GM13976 (cell line): ENCODE measurements at regions not wholly inside any gene's neighbourhood (a gene's known extent, or its start where the extent isn't known, plus 50 kb on each side); places are given as distances from the start of the nearest gene placed in this dataset.

Experiments
- DNase-seq: peaks from one replicate; pipeline ENCODE4 v3.0.0; 2012; ENCODE audit warnings: low spot score
- CTCF ChIP-seq: IDR thresholded peaks from 2 replicates; pipeline ENCODE4 v1.5.1; 2012; ENCODE audit warnings: borderline replicate concordance, mild to moderate bottlenecking; ENCODE audit not compliant: insufficient read depth; ENCODE audit errors: extremely low read depth, missing control alignments, control extremely low read depth
- in situ Hi-C: fragments of 300-500 bp; cut with MboI; formaldehyde crosslinking; loops from one replicate; pipeline ENCODE4 v1.12.0; 2022; ENCODE audit warnings: low sequenced_read_pairs, mixed read lengths, inconsistent platforms; ENCODE audit not compliant: unreplicated experiment

- DNase-seq, result peak; percentile 40
Measured at GRCh38 chr5:107248066-107248695, 422.6 kb downstream of the EFNA5 start.

GRCh38 chr5:107247427-107247826 is 423.3 kb downstream of the EFNA5 start:
- no peak for TF ChIP-seq CTCF
- no peak for DNase-seq
- in situ Hi-C loops, result no loop called here

More at GRCh38 chr5:107248066-107248695, 422.6 kb downstream of the EFNA5 start:
- TF ChIP-seq CTCF, result peak; percentile 87
- in situ Hi-C loops, result no loop called here

- DNase-seq, result no peak
- in situ Hi-C loops, result no loop called here
- TF ChIP-seq CTCF, result no peak
Measured at GRCh38 chr5:107243220-107243579, 427.5 kb downstream of the EFNA5 start.

- TF ChIP-seq CTCF, result no peak
- no peak for DNase-seq
- in situ Hi-C loops, result no loop called here
Measured at GRCh38 chr5:107242411-107243219, 428.1 kb downstream of the EFNA5 start.

GRCh38 chr5:107241841-107242240 is 428.9 kb downstream of the EFNA5 start:
- TF ChIP-seq CTCF, result no peak
- DNase-seq, result no peak
- in situ Hi-C loops, result no loop called here

- TF ChIP-seq CTCF, result no peak
- no peak for DNase-seq
- in situ Hi-C loops, result no loop called here
Measured at GRCh38 chr5:107235167-107235566, 435.6 kb downstream of the EFNA5 start.

GRCh38 chr5:107232788-107233187 is 437.9 kb downstream of the EFNA5 start:
- no peak for TF ChIP-seq CTCF
- DNase-seq, result no peak
- in situ Hi-C loops, result no loop called here
